RCC 7860 (cell line): ENCODE measurements at regions not wholly inside any gene's neighbourhood (a gene's known extent, or its start where the extent isn't known, plus 50 kb on each side); places are given as distances from the start of the nearest gene placed in this dataset.
"Not testable (repeated sequence)": the region's sequence is repeated elsewhere in the genome, so short reads cannot be mapped to it uniquely, and the experiment has no call there.

Experiments used
- DNase-seq: peaks from one replicate; pipeline ENCODE4 v3.0.0-alpha.2; 2015; ENCODE audit warnings: low spot score
- FAIRE-seq: peaks from 2 replicates; lab custom pipeline; 2012; peaks lifted over from hg19 to GRCh38; lab: Jason Lieb, UNC

DNA sequence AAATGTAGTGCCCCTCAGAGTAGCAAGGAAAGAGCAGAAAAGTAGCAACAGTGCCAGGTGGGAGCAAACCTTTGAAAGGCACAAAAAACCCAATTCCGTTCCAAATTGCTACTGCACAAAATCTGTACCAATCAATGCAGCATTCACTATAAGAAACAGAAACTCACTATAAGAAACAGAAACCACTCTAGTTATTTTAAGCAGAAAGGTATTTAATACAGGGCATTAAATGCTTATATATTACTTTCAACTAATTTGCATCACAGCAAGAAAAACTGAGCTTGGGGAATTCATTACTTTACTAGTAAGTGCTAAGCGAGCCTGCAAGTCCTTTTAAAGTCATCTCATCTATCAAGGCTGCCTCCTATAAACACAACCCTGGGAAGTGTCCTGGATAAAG lies 116.5 kb upstream of the OLIG3 start:
- DNase-seq (no peak), FAIRE-seq (no peak)

DNA sequence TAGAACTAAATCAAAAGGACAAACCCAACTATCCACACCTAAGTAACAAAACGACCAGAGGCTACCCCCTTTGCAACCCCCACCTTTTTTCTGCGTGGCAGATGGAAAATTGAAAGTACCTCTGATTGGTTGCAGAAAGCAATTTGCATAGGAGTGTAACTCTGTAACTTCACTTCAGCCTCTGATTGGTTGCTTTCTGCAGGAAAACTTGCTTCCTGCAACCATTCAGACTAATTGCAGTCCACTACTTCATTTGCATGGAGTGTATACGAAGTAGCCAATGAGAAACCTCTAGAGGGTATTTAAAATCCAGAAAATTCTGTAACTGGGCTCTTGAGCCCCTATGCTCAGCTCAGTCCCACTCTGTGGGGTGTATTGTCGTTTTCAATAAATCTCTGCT lies 129.1 kb upstream of the OLIG3 start:
- DNase-seq (no peak), FAIRE-seq (no peak)

DNA sequence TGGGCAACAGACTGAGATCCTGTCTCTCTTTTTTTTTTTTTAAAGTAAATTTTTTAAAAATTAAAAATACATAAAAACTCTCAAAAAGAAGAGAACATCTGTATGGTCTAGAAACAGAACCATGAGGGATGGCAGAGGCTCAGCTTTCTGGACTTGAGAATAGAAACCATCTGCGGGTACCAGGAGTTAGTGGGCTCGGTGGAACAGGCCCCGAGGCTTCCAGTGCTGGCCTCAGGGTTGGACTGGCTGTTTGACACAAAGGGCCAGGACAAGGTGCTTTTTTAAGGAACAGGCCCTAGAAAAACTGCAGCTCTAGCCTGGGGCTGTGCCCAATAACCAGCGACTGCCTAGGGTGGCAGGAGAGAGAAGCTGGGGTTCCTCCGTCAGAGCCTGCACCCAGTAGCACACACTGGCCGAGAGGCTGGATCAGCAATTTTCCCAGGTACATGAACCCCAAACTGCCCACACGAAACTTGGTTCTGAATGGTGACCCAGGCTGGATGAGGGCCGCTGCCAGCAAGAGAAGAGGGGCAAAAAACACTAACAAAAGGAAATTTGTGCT lies 131.0 kb upstream of the OLIG3 start:
- DNase-seq (no peak), FAIRE-seq (no peak)

DNA sequence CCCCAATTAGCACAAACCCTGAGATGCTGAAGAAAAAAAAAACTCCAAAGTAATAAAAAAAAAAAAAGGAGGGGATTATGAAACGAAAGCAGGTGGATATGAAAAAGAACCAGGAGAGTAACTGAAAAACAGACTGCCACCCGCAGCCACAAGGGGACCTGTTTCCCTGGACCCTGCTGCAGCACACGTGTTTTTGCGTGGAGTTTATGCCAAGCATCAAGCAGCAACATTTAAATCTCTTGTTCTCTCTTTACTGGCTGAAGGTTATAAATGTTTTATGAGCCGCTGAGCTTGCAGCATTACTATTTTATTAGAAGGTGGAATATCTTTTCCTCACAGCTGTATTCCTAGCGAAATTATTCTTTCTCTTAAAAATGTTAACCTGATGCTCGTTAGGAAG lies 131.6 kb upstream of the OLIG3 start:
- no peak for FAIRE-seq
- no peak for DNase-seq

DNA sequence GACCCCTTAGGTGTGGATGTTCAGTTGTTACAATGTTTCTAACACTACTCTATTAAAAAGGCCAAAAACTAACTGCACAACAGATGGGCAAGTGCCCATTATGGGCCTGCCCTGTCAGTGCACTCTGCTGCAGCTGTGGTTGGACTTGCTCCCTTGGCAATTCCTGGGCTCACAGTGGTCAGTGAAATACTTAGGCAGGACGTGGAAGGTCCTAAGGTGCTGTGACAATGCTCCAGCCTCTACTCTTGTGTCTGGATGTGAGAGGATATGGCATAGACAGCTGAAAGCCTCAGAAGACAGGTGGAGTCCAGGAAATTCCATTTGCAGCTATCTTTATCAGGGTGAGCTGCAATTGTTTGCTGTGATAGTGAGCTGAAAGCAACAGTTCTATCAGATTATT lies 136.5 kb upstream of the OLIG3 start:
- DNase-seq (no peak), FAIRE-seq (no peak)

DNA sequence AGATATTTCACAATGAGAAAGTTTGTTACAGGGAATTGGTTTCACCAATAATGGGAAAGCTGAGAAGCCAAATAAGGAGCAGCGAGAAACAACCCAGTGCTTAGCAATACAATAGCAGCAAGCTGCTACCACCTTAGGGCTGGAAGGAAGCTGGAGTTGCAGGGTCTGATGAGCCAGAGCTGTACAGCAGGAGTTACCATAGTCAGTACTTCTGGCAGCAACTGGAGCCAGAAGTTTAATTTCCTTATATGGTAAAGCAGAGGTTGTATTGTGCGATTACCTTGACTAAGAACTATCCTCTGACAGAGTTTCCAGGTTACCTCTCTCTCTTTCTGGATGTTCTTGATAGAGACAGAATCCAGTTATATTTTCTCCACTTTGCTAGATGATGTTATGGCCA lies 137.1 kb upstream of the OLIG3 start:
- FAIRE-seq, result no peak
- DNase-seq, result no peak

DNA sequence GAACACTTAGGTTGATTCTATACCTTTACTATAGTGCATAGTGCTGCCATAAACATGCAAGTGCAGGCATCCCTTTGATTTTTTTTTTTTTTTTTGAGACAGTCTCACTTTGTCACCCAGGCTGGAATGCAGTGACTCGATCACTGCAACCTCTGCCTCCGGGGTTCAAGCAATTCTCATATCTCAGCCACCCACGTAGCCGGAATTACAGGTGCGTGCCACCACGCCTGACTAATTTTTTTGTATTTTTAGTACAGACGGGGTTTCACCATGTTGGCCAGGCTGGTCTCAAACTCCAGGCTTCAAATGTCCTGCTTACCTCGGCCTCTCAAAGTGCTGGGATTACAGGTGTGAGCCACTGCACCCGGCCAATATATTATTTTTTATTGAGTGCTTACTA lies 140.0 kb upstream of the OLIG3 start:
- FAIRE-seq, DNase-seq: not testable (repeated sequence)

DNA sequence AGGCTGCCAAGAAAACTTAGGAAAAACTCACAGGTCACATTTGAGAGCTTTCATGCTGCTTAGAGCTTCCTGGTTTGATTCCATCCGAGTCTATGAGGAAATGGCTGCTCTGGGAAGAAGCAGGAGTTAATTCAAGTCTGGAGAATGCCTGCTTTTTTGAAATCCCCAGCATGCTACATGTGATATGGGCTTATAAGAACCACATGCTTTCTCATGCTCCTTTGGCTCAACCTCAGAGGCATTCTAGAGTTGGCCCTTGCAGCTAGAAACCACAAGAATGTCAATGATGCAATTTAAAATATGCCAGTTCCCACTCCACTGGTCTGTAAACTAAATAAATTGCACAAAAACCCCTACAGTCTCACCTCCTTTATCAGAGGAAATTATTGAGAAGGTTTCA lies 142.9 kb upstream of the OLIG3 start:
- DNase-seq (peak; percentile 86), FAIRE-seq (peak; percentile 95)

DNA sequence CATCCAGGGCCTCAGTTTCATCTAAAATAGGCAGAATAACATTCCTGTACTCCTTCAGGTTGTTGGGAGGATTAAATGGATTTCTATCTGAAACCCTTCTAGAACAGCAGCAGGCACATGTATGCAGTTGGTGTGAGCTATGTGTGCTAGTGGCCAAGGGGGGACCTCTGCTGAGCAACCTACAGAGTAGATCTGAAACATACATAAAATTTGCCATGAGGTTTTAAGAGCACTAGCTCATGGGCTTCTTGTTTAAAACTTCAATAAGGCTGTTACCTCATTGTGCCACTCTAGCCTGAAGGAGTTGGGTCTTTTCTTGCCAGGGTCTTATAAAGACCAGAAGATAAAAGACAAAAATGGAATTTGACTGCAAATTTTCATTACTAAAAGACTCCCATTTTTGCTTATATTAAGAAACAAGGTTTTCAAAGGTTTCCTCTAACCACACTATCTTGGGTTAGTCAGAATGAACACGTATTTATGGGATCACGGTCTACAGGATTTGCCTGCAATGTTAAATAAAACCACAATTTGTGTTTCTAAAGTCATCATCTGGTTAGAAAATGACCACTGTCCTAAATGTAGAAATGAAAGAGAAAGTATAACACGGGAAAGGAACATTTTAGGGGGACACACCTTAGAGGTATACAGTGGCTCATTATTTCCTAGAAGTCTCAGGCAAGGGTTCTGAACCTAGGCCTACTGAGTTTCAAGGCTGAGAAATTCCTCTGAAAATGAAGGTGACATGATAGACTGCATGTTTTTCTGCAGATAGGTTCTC lies 144.9 kb upstream of the OLIG3 start:
- peak; percentile 70 for FAIRE-seq

DNA sequence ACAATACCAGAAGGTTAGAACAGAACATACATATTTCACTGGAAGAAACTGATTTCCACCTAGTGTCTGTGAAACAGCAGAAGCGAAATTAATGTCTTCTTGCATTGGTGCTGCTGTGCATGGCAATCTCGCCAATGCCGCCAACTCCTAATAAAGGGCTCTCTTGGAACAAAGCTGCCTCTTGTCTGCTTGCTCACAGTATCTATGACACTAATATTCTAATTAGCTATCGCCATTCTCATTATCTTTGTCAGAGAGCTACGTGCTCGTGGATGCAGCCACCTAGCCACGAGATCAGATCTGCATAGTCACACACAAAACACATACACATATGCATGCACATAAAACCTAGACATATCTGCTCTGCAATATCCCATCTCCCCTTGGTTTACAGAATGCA lies 145.9 kb upstream of the OLIG3 start:
- DNase-seq (no peak), FAIRE-seq (no peak)

More for the DNA sequence above, 144.9 kb upstream of the OLIG3 start:
- DNase-seq, result no peak

DNA sequence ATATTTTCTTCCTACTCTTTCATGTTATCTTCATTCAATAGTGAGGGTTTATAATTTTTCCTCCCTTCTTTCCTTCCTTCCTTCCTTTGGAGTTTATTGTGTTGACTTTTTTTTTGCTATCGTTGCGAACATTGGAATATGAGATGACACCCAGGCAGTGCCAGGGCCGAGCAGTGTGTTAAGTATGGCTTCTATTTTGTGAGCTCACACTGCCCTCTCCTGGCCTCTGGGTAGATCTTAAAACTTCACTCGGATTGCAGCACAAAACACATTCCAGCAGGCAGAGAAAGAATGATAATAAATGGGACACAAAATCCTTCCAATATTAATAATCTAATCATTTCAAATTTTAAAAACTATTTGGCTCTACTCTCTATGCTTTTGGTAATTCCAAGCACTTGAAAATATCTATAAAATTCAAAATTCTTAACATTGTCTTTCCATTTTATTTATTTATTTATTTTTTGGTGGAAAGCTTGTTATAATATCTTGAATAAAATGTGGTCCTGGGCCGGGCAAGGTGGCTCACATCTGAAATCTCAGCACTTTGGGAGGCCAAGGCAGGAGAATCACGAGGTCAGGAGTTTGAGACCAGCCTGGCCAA lies 147.4 kb upstream of the OLIG3 start:
- DNase-seq (peak; percentile 57), FAIRE-seq (peak; percentile 74)

DNA sequence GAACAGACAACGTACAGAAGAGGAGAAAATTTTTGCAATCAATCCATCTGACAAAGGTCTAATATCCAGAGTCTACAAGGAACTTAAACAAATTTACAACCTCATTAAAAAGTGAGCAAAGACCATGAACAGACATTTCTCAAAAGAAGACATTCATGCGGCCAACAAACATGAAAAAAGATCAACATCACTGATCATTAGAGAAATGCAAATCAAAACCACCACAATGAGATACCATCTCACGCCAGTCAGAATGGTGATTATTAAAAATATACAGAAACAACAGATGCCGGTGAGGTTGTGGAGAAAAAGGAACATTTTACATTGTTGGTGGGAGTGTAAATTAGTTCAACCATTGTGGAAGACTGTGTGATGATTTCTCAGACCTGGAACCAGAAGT lies 149.0 kb upstream of the OLIG3 start:
- not testable (repeated sequence) for DNase-seq, FAIRE-seq

DNA sequence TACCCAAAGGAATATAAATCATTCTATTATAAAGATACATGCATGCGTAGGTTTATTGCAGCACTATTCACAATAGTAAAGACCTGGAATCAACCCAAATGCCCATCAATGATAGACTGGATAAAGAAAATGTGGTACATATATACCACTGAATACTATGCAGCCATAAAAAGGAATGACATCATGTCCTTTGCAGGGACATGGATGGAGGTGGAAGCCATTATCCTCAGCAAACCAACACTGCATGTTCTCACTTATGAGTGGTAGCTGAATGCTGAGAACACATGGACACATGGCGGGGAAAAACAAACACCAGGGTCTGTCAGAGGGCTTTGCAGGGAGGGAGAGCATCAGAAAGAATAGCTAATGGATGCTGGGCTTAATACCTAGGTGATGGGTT lies 149.4 kb upstream of the OLIG3 start:
- not testable (repeated sequence) for FAIRE-seq, DNase-seq

DNA sequence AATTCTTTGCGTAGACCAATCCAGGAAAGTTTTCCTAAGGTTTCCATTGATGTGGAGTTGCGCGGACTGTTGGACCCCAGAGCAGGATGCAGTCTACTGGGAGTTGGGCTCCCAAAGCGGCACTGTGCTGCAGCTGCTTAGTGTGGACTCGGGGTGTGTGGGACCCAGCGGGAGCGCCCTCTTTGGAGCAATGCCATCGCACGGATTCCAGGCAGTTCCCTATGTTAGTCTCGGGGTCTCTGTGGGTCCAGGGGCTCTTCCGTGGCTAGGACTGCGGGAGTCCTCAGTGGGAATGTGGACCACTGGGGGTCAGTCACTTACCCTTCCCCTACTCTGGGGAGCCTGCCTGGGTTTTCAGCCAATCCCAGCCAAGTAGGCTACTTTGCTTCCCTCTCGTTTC lies 151.7 kb upstream of the OLIG3 start:
- DNase-seq (no peak), FAIRE-seq (no peak)

DNA sequence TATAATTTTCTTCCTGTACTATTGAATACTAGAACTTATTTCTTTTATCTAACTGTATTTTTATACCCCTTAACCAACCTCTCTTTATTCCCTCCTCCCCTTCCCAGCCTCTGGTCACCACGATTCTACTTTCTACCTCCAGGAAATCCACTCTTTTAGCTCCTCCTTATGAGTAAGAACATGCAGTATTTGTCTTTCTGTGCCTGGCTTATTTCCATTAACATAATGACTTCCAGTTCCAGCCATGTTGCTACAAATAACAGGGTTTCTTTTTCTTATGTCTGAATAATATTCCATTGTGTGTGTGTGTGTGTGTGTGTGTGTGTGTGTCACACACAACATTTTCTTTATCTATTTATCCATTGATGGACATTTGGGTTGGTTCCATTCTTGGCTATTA lies 152.3 kb upstream of the OLIG3 start:
- no peak for FAIRE-seq
- no peak for DNase-seq

DNA sequence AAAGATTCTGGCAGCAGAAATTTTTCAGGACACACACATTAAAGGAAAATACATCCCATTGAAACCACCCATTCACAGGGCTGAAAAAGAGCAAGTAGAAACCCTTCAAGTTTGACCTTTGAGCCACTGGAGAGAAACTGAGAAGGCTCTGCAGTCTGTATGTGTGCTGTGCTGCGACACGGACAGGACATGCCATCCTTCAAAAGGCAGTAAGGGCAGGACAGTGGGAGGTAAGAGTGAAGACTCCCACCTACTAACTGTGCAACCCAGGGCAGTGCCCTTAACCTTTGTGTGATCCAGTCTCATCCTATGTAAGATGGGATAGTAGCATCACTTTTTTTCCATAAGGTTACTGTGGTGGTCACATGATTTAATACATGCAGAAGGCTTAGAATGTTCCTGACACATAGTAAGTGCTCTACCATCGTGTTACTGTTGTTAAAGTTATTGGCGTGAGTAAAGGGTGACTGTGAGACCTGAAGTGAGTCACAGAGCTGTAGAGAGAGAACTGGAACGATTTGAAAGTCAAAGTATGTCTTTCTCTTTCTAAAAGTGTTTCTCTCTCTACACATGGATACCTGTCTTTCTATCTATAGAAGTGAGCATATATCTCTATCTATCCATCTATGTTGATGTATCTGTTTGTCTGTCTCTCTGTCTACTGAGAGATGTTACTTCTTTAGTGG lies 153.7 kb upstream of the OLIG3 start:
- no peak for FAIRE-seq
- DNase-seq, result no peak

DNA sequence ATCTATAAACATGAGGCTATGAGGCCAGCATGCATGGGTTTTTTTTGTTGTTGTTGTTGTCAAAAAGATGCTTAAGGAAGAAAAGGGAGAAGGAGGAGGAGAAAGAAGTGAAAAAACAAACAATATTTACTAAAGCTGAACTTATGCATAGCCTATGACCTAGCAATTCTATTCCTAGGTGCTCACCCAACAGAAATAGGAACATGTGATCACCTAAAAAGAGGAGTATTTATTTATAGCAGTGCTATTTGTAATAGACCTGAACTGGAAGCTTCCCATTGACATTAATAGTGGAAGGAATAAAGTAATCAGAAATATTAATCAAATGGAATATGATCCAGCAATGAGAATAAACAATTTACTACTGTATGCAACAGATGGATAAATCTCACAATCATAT lies 156.5 kb upstream of the OLIG3 start:
- FAIRE-seq (no peak), DNase-seq (no peak)

DNA sequence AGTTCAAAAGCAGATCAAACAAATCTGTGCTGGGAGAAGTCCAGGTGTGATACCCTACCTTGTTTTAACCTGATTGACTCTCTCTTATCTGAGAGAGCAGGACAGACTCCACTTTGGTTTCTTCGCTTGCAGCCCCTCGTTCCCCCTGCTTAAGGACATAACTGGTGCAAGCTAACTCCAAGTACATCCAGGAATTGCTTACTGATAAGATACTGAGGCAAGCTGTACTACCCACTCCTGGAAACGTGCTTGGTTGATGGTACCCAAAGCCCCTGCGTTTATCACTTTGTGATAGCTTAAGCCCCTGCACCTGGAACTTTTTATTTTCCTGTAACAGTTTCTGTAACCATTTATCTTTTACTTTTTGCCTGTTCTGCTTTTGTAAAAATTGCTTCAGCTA lies 157.0 kb upstream of the OLIG3 start:
- FAIRE-seq (no peak), DNase-seq (no peak)

DNA sequence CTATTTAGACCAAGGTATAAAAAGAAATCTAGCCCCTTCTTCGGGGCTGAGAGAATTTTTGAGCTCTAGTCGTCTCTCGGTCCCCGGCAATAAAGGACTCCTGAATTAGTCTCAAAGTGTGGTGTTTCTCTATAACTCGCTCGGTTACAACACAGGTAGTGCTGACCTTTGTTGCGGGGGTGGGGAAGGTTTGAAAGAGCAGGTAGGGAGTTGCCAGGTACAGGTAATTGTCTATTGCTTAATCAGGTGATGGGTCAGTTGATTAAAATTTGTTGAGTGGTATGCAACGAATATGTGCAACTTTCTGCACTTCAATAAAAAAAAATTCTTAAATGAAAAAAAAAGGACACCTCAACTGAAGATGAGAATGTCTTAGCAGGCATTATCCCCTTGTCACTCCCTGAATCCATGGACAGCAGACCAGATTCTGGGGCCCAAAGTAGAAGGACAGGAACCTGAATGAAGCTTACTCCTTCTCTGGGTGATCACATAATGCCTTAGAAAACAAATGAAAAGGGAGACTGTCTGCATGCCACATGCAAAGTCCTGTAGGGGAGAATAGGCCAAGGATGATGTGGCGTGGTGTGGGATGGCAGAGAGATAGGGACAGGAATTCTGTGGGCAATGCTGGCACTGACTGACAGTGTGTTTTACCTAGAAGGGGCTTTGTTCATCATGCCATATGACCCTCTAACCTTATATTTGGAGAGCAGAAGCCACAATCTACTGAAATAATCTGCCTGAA lies 157.6 kb upstream of the OLIG3 start:
- DNase-seq, result no peak
- FAIRE-seq, result no peak

DNA sequence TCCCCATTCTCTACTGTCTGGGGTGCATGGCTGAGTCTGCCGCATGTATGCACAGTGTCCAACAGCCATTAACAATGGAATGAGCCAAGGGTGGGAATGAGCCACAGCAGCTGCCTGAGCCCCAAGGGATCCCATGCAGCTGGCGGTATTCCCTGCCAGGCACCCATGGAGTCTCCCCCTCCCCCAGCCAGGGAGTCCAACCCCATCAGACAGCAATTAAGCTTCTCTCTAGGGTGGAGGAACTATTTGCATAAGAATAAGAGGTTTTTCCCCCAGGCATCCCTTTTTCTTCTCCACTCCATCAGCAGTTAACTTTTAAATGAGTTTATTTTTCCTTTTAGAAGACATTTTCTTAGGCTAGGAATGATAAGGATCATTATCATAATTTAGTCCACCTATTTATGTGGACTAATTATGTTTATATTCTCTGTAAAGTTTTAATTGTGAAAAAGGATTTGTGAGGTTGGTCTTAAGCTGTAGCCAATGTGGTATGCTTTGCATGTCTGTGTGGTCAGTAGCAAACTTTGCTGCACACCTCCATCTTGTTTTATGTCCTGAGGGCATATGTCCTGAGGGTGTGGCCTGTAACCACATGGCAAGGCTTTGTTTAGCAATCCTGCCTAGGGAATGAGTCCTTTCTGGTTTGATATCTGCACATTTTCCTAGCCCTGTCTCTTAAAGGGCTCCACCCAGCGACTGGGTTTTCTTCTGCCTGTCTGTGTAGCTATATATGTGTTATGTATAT lies 158.9 kb upstream of the OLIG3 start:
- DNase-seq, result no peak
- FAIRE-seq, result no peak
